HG02759 (cell line): ENCODE measurements at regions not wholly inside any gene's neighbourhood (a gene's known extent, or its start where the extent isn't known, plus 50 kb on each side); places are given as distances from the start of the nearest gene placed in this dataset.

Source experiments
- ATAC-seq: cut with Tn5 transposase; IDR thresholded peaks from one replicate; pipeline ENCODE4 v1.9.1; 2021; ENCODE audit warnings: mild to moderate bottlenecking, moderate library complexity; ENCODE audit not compliant: unreplicated experiment

GRCh38 chr11:80065086-80065485, 624.3 kb upstream of the TENM4 start:
- no peak for ATAC-seq

- ATAC-seq, result no peak
These were observed 620.2 kb upstream of the TENM4 start for GRCh38 chr11:80061056-80061455.

- no peak for ATAC-seq
These were observed 613.8 kb upstream of the TENM4 start for GRCh38 chr11:80054582-80055165.

- no peak for ATAC-seq
These were observed 607.7 kb upstream of the TENM4 start for GRCh38 chr11:80048513-80048912.

GRCh38 chr11:80041136-80042000, 600.5 kb upstream of the TENM4 start:
- no peak for ATAC-seq

GRCh38 chr11:80034801-80035200, 594.0 kb upstream of the TENM4 start:
- no peak for ATAC-seq

- ATAC-seq, result no peak
These were observed 590.3 kb upstream of the TENM4 start for GRCh38 chr11:80031014-80031600.

- ATAC-seq, result no peak
These were observed 588.2 kb upstream of the TENM4 start for GRCh38 chr11:80028998-80029397.

- no peak for ATAC-seq
These were observed 583.3 kb upstream of the TENM4 start for GRCh38 chr11:80024119-80024518.

- no peak for ATAC-seq
These were observed 582.6 kb upstream of the TENM4 start for GRCh38 chr11:80023386-80023785.

- ATAC-seq, result no peak
These were observed 569.7 kb upstream of the TENM4 start for GRCh38 chr11:80010536-80010935.

- ATAC-seq, result no peak
These were observed 568.3 kb upstream of the TENM4 start for GRCh38 chr11:80009081-80009480.

- no peak for ATAC-seq
These were observed 566.8 kb upstream of the TENM4 start for GRCh38 chr11:80007616-80008015.

- no peak for ATAC-seq
These were observed 549.3 kb upstream of the TENM4 start for GRCh38 chr11:79990141-79990540.

- no peak for ATAC-seq
These were observed 541.4 kb upstream of the TENM4 start for GRCh38 chr11:79982185-79982584.

- ATAC-seq, result no peak
These were observed 540.1 kb upstream of the TENM4 start for GRCh38 chr11:79980916-79981315.

GRCh38 chr11:79973721-79974617, 533.1 kb upstream of the TENM4 start:
- no peak for ATAC-seq

- no peak for ATAC-seq
These were observed 530.4 kb upstream of the TENM4 start for GRCh38 chr11:79971255-79971654.

- no peak for ATAC-seq
These were observed 525.8 kb upstream of the TENM4 start for GRCh38 chr11:79966592-79966991.

- ATAC-seq, result no peak
These were observed 523.2 kb upstream of the TENM4 start for GRCh38 chr11:79963856-79964645.
